Activated naive CD8-positive, alpha-beta T cell treated with anti-CD3 and anti-CD28 coated beads, Interleukin-2, amount 50 U/mL, for 24 hours (primary cell): ENCODE measurements at regions not wholly inside any gene's neighbourhood (a gene's known extent, or its start where the extent isn't known, plus 50 kb on each side); places are given as distances from the start of the nearest gene placed in this dataset.
A peak's percentile ranks its signal among the peaks of the same experiment; 100 is the strongest.
"Not testable (repeated sequence)": the region's sequence is repeated elsewhere in the genome, so short reads cannot be mapped to it uniquely, and the experiment has no call there.

ENCODE experiments used
- ATAC-seq: fragments of 150-1000 bp; cut with Tn5 transposase; one replicate; pipeline ENCODE4 v1.10.0; 2021
- DNase-seq: peaks from one replicate; pipeline ENCODE4 v3.0.0; 2021
- H3K27ac Mint-ChIP-seq: one replicate; pipeline ENCODE4 v1.8.0; 2021; ENCODE audit warnings: mild to moderate bottlenecking, mixed read lengths
- H3K27me3 Mint-ChIP-seq: one replicate; pipeline ENCODE4 v1.8.0; 2021; ENCODE audit warnings: mixed read lengths
- H3K36me3 Mint-ChIP-seq: one replicate; pipeline ENCODE4 v1.8.0; 2021; ENCODE audit warnings: low read depth, mixed read lengths
- H3K4me1 Mint-ChIP-seq: one replicate; pipeline ENCODE4 v1.8.0; 2021; ENCODE audit warnings: mixed read lengths
- H3K4me3 Mint-ChIP-seq: one replicate; pipeline ENCODE4 v1.8.0; 2021; ENCODE audit warnings: mild to moderate bottlenecking, moderate library complexity, mixed read lengths
- H3K9me3 Mint-ChIP-seq: one replicate; pipeline ENCODE4 v1.8.0; 2021; ENCODE audit warnings: mixed read lengths

GRCh38 chr17:63196772-63197335, 230.8 kb downstream of the TANC2 start:
- H3K4me3 Mint-ChIP-seq = peak overlapping the region; percentile 15
- H3K4me1 Mint-ChIP-seq = peaks cover 17% of the 10 kb centered on the region
- ATAC-seq (no peak), DNase-seq (no peak)
- no peaks in the 10 kb centered on the region for H3K27me3 Mint-ChIP-seq
- H3K36me3 Mint-ChIP-seq = peaks cover 7% of the 10 kb centered on the region
- no peaks in the 10 kb centered on the region for H3K9me3 Mint-ChIP-seq
- peak overlapping the region; percentile 70 for H3K27ac Mint-ChIP-seq

GRCh38 chr17:63203652-63204051, 237.6 kb downstream of the TANC2 start:
- Mint-ChIP-seq H3K4me1 (no peaks in the 10 kb centered on the region), H3K36me3 (peaks cover 22% of the 10 kb centered on the region), H3K4me3 (no peak overlapping the region)

GRCh38 chr17:63221939-63222338, 224.2 kb downstream of the CYB561 start:
- no peak overlapping the region for H3K4me3 Mint-ChIP-seq
- DNase-seq (no peak), ATAC-seq (no peak)
- peaks cover 1% of the 10 kb centered on the region for H3K4me1 Mint-ChIP-seq
- H3K27me3 Mint-ChIP-seq = no peaks in the 10 kb centered on the region
- H3K9me3 Mint-ChIP-seq = no peaks in the 10 kb centered on the region
- no peaks in the 10 kb centered on the region for H3K36me3 Mint-ChIP-seq
- no peak overlapping the region for H3K27ac Mint-ChIP-seq

More at GRCh38 chr17:63203652-63204051, 237.6 kb downstream of the TANC2 start:
- DNase-seq (no peak), ATAC-seq (no peak)
- no peaks in the 10 kb centered on the region for H3K27me3 Mint-ChIP-seq
- H3K9me3 Mint-ChIP-seq = peaks cover 15% of the 10 kb centered on the region
- no peak overlapping the region for H3K27ac Mint-ChIP-seq

- no peak overlapping the region for H3K27ac Mint-ChIP-seq
- H3K9me3 Mint-ChIP-seq = no peaks in the 10 kb centered on the region
- peak; percentile 36 for ATAC-seq
- no peaks in the 10 kb centered on the region for H3K36me3 Mint-ChIP-seq
- no peaks in the 10 kb centered on the region for H3K27me3 Mint-ChIP-seq
- peak; percentile 5 for DNase-seq
- no peak overlapping the region for H3K4me3 Mint-ChIP-seq
- H3K4me1 Mint-ChIP-seq = peaks cover 1% of the 10 kb centered on the region
Measured at GRCh38 chr17:63222655-63223054, 223.5 kb downstream of the CYB561 start.

- Mint-ChIP-seq H3K4me3 (no peak overlapping the region), H3K27me3 (no peaks in the 10 kb centered on the region), H3K4me1 (peaks cover 1% of the 10 kb centered on the region), H3K9me3 (no peaks in the 10 kb centered on the region), H3K27ac (no peak overlapping the region), H3K36me3 (no peaks in the 10 kb centered on the region)
- DNase-seq (no peak), ATAC-seq (no peak)
Measured at GRCh38 chr17:63223212-63223911, 222.7 kb downstream of the CYB561 start.

GRCh38 chr17:63224644-63225043, 221.5 kb downstream of the CYB561 start:
- ATAC-seq (no peak), DNase-seq (no peak)
- Mint-ChIP-seq H3K9me3 (no peaks in the 10 kb centered on the region), H3K4me3 (no peak overlapping the region), H3K36me3 (no peaks in the 10 kb centered on the region), H3K27me3 (no peaks in the 10 kb centered on the region), H3K27ac (no peak overlapping the region), H3K4me1 (peaks cover 1% of the 10 kb centered on the region)

GRCh38 chr17:63226720-63227119, 219.4 kb downstream of the CYB561 start:
- not testable (repeated sequence) for ATAC-seq, H3K36me3 Mint-ChIP-seq, H3K27me3 Mint-ChIP-seq, H3K4me3 Mint-ChIP-seq, H3K4me1 Mint-ChIP-seq, H3K27ac Mint-ChIP-seq, DNase-seq
- peaks cover 18% of the 10 kb centered on the region for H3K9me3 Mint-ChIP-seq

GRCh38 chr17:63231015-63231620, 215.0 kb downstream of the CYB561 start:
- peaks cover 22% of the 10 kb centered on the region for H3K9me3 Mint-ChIP-seq
- not testable (repeated sequence) for DNase-seq

GRCh38 chr17:63232565-63233310, 213.4 kb downstream of the CYB561 start:
- H3K4me3 Mint-ChIP-seq = no peak overlapping the region
- H3K36me3 Mint-ChIP-seq = peaks cover 5% of the 10 kb centered on the region
- H3K4me1 Mint-ChIP-seq = no peaks in the 10 kb centered on the region
- H3K27me3 Mint-ChIP-seq = no peaks in the 10 kb centered on the region
- no peak overlapping the region for H3K27ac Mint-ChIP-seq
- no peak for DNase-seq
- peaks cover 22% of the 10 kb centered on the region for H3K9me3 Mint-ChIP-seq
- ATAC-seq = no peak

More at GRCh38 chr17:63231015-63231620, 215.0 kb downstream of the CYB561 start:
- H3K27me3 Mint-ChIP-seq, H3K27ac Mint-ChIP-seq, H3K4me1 Mint-ChIP-seq, H3K36me3 Mint-ChIP-seq, ATAC-seq, H3K4me3 Mint-ChIP-seq: not testable (repeated sequence)

GRCh38 chr17:63240106-63240505, 206.0 kb downstream of the CYB561 start:
- Mint-ChIP-seq H3K4me3 (no peak overlapping the region), H3K9me3 (peaks cover 11% of the 10 kb centered on the region), H3K27ac (no peak overlapping the region), H3K36me3 (peaks cover 2% of the 10 kb centered on the region), H3K27me3 (no peaks in the 10 kb centered on the region), H3K4me1 (no peaks in the 10 kb centered on the region)
- ATAC-seq (no peak), DNase-seq (no peak)

- Mint-ChIP-seq H3K4me1 (no peaks in the 10 kb centered on the region), H3K36me3 (peaks cover 2% of the 10 kb centered on the region), H3K27ac (no peak overlapping the region), H3K4me3 (no peak overlapping the region), H3K27me3 (no peaks in the 10 kb centered on the region), H3K9me3 (peaks cover 11% of the 10 kb centered on the region)
- DNase-seq = no peak
- ATAC-seq = no peak
Measured at GRCh38 chr17:63246344-63246743, 199.8 kb downstream of the CYB561 start.

GRCh38 chr17:63247706-63248105, 198.4 kb downstream of the CYB561 start:
- DNase-seq (no peak), ATAC-seq (no peak)
- Mint-ChIP-seq H3K4me1 (no peaks in the 10 kb centered on the region), H3K9me3 (peaks cover 11% of the 10 kb centered on the region), H3K27ac (no peak overlapping the region), H3K27me3 (no peaks in the 10 kb centered on the region), H3K36me3 (peaks cover 2% of the 10 kb centered on the region), H3K4me3 (no peak overlapping the region)

- H3K27ac Mint-ChIP-seq = no peak overlapping the region
- DNase-seq = no peak
- H3K4me1 Mint-ChIP-seq = no peaks in the 10 kb centered on the region
- H3K9me3 Mint-ChIP-seq = peaks cover 7% of the 10 kb centered on the region
- H3K36me3 Mint-ChIP-seq = peaks cover 2% of the 10 kb centered on the region
- ATAC-seq = no peak
- H3K4me3 Mint-ChIP-seq = no peak overlapping the region
- no peaks in the 10 kb centered on the region for H3K27me3 Mint-ChIP-seq
Measured at GRCh38 chr17:63249256-63250004, 196.7 kb downstream of the CYB561 start.

GRCh38 chr17:63250830-63251229, 195.3 kb downstream of the CYB561 start:
- no peak for ATAC-seq
- no peak for DNase-seq
- Mint-ChIP-seq H3K4me1 (no peaks in the 10 kb centered on the region), H3K36me3 (peaks cover 5% of the 10 kb centered on the region), H3K9me3 (peaks cover 6% of the 10 kb centered on the region), H3K27me3 (no peaks in the 10 kb centered on the region), H3K4me3 (no peak overlapping the region), H3K27ac (no peak overlapping the region)
